ENCODE measurements at regions not wholly inside any gene's neighbourhood (a gene's known extent, or its start where the extent isn't known, plus 50 kb on each side); places are given as distances from the start of the nearest gene placed in this dataset.
A peak's percentile ranks its signal among the peaks of the same experiment; 100 is the strongest.

DNA sequence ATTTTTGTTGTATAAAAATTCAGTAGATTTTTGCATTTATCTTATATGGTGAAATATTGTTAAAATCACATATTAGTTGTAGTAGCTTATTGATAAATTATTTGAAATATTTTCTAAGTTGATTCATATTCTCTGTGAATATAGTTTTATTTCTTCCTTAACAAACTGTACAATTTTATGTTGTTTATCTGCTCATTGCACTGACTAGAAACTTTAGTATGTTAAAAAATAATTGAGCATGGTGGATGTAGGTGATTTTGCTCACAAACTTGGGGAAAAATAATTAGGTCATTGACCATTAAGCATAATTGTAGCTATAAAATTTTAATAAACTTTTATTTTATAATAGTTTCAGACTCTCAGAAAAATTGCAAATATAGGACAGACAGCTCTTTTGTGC, 1445.3 kb upstream of the MIR17HG start:
- no peak for DNase-seq (ENCODE audit: low spot score)

DNA sequence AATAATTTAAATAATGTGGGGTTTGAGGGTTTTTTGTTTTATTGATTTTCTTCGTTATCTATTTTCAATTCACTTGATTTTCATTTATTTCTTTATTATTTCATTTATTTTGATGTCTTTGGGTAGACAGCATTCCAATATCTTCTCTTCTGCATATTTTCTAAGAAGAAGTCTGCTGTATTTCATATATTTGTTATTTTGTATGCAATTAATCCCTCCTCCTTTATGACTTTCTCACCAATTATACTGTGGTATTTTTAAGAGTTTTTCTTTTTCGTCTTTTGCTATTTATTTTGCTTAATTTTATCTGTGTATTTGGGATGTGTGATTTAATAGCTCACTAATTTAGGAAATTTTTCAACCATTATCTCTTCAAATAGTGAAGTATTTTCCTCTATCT, 1444.4 kb upstream of the MIR17HG start:
- no peak for DNase-seq (ENCODE audit: low spot score)

- no peak for DNase-seq (ENCODE audit: low spot score)
These were observed 1437.3 kb upstream of the MIR17HG start for GRCh38 chr13:89910166-89910565.

- DNase-seq (ENCODE audit: low spot score), result no peak
These were observed 1430.9 kb upstream of the MIR17HG start for GRCh38 chr13:89916551-89916950.

GRCh38 chr13:89920461-89920860, 1427.0 kb upstream of the MIR17HG start:
- DNase-seq (ENCODE audit: low spot score), result no peak

DNA sequence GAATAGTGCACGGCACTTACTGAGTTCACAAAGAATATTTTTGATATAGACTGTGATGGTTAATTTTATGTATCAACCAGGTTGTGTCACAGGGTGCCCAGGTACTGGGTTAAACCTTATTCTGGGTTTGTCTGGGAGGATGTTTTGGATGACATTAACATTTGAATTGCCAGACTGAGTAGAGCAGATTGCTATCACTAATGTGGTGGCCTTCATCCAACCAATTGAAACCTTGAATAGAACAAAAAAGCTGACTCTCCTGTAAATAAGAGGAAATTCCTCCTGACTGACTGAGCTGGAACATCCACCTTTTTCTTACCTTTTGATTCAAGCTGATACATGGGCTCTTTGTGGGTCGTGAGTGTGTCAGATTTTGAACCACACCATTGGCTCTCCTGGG, 1424.4 kb upstream of the MIR17HG start:
- no peak for DNase-seq (ENCODE audit: low spot score)

- no peak for DNase-seq (ENCODE audit: low spot score)
These were observed 1423.8 kb upstream of the MIR17HG start for GRCh38 chr13:89923736-89924135.

DNA sequence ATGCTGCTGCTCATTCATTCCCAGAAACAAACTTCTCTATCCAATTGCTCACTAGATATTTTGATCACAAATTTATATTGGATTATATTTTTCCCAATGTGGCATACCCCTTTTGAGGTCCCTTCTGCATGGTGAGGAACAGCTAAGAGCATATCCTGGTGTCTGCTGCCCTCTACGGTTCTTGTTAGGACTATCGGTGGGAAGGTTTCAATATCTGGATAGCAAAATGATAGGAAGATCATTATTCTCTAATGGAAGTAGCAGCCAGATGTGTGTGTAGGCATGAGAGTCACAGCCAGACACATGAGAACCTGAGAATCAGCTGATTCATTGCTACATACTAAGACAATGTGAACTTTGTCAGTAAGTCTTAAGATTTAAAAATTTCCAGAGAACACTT, 1422.4 kb upstream of the MIR17HG start:
- DNase-seq (ENCODE audit: low spot score), result peak; percentile 27

DNA sequence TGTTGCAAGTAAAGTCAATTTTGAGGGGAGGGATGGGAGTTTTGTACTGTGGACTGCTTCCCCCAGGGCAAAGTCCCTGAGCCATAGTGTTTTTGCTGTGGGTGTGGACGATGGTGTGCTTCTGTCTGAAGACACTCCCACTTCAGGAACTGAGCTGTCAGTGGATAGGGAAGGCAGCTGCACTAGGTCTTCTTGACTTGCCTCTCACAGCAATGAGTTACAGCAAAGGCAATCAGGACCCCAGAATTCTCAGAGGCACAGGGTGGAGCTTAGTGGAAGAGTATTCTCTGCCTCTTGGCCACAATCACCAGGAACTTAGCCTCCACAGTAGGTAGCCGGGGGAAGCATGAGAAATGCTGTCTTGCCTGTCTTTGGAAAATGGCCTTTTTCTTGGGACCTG, 1416.6 kb upstream of the MIR17HG start:
- DNase-seq (ENCODE audit: low spot score), result no peak

DNA sequence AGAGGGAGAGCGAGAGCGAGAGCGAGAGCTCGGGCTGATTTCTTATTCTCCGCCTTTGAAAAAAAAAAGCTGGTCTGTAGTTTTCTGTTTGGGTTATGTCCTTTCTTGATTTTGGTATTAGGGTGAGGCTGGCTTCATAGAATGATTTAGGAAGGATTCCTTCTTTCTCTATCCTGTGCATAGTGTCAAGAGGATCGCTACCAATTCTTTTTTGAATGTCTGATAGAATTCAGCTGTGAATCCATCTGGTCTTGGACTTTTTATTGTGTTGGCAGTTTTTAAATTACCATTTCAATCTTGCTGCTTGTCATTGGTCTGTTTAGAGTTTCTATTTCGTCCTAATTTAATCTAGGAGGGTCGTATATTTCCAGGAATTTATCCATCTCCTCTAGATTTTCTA, 1414.6 kb upstream of the MIR17HG start:
- DNase-seq (ENCODE audit: low spot score), result no peak

DNA sequence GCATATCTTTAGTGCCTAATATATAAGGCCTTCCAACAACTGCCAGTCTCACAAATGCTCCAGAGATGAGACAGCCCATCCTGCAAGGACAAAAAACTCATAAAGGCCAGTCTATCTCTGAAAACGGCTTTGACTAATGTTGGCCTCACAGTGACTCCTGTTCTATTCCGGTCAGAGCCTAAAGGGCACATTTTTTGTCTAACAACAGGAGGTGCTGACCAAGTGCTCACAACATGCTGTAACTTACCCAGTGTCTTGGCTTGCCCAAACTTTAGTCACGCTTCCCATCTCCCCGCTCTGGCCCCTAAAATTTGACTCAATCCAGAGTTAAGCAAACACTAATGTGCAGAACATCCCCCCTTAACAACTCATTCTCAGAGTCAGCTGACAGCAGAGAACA, 1411.2 kb upstream of the MIR17HG start:
- DNase-seq (ENCODE audit: low spot score), result no peak

- DNase-seq (ENCODE audit: low spot score), result no peak
These were observed 1410.1 kb upstream of the MIR17HG start for GRCh38 chr13:89937420-89937819.

GRCh38 chr13:89940383-89940782, 1407.1 kb upstream of the MIR17HG start:
- DNase-seq (ENCODE audit: low spot score), result no peak

GRCh38 chr13:89943139-89943538, 1404.3 kb upstream of the MIR17HG start:
- DNase-seq (ENCODE audit: low spot score), result no peak

GRCh38 chr13:89950225-89950624, 1397.3 kb upstream of the MIR17HG start:
- DNase-seq (ENCODE audit: low spot score), result no peak

GRCh38 chr13:89951341-89951740, 1396.1 kb upstream of the MIR17HG start:
- DNase-seq (ENCODE audit: low spot score), result no peak

DNA sequence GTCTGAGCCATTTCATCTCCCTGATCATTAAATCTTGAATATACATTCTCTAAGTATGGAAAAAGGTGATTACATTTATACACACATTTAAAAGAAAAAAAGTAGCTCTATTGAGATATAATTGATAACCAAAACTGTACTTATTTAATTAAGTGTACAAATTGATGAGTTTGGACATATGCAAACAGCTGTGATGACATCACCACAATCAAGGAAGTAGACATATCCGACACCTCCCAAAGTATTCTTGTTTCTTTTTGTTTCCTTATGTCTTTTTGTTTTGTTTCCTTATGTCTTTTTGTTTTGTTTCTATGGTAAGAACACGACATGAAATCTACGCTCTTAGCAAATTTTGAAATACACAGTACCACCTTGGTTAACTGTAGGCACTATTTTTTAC, 1393.9 kb upstream of the MIR17HG start:
- DNase-seq (ENCODE audit: low spot score), result no peak

GRCh38 chr13:89955773-89956172, 1391.7 kb upstream of the MIR17HG start:
- no peak for DNase-seq (ENCODE audit: low spot score)

- no peak for DNase-seq (ENCODE audit: low spot score)
These were observed 1388.4 kb upstream of the MIR17HG start for GRCh38 chr13:89959074-89959473.

GRCh38 chr13:89965252-89965651, 1382.2 kb upstream of the MIR17HG start:
- no peak for DNase-seq (ENCODE audit: low spot score)

DNA sequence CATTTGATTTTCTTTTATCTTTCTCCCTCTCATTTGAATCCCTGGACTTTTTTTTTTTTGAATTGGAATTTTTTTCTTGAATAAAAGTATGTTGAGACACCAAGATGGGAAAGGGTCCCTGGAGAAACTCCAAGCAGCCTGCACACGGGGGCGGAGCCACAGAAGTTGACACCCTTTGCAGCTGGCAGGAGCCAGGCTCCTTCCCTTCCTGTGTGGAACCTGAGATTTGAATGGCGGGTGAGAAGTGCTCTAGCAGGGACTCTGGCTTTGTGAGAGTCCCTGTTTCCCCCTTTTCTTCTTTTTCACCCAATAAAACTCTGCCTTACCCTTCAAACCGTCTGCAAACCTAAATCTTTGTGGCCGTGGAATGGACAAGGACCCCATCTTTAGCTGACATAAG, 1381.0 kb upstream of the MIR17HG start:
- no peak for DNase-seq (ENCODE audit: low spot score)

DNA sequence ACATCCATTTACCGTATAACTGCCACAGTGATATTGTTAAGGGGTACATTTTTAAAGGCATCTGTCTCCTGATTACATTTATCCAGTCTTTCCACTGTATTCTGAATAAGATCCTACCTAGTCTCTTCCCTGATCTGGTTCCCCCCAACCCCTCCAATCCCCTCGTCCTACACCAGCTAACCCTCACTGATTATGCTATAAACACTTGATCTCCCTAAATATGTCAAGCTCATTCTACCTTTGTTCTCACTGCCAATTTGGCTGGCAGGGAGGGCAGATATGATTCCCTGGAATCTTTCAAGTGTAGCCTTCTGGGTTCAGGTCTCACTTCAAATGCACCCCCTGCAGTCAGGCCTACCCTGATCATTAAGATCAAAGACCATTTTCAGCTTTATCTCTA, 1379.8 kb upstream of the MIR17HG start:
- DNase-seq (ENCODE audit: low spot score), result no peak

DNA sequence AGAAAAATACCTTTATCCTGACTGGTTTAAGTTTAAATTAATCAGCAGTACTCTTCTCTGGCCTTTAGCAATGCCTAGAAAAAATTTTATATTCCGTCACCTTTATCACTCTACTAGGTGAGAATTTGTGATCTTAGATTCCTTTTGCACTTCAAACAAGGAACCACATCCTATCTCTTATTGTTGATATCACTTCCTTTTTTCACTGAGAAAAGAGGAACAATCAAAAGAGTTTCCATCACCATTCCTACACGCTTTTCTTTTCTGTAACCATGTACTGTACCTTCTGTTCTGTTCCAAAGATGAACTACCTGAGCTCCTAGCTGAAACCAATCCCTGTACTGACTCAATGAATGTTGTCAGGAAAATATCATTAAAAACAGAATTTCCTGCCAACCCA, 1379.0 kb upstream of the MIR17HG start:
- DNase-seq (ENCODE audit: low spot score), result no peak

- no peak for DNase-seq (ENCODE audit: low spot score)
These were observed 1377.2 kb upstream of the MIR17HG start for GRCh38 chr13:89970353-89970709.

DNA sequence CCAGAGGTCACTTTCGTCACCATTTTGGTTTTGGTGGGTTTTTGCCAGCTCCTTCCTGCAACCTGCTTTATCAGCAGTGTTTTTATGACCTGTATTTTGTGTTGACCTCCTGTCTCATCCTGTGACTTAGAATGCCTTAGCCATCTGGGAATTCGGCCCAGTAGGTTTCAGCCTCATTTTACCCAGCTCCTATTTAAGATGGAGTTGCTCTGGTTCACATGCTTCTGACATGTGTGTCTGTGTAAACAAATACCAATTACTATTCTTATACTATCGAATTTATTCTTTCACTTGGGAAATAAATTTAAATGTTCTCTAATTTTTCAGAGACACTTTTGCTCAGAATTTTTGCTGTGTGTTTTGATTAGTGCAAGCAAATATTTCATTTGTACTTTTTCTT, 1370.3 kb upstream of the MIR17HG start:
- no peak for DNase-seq (ENCODE audit: low spot score)
